NCI-H2107 treated with DMSO at 0.1 percent for 48 hours (cell line): ENCODE measurements at regions not wholly inside any gene's neighbourhood (a gene's known extent, or its start where the extent isn't known, plus 50 kb on each side); places are given as distances from the start of the nearest gene placed in this dataset.

Experiments used
- DNase-seq: peaks from one replicate; lab custom pipeline; 2025; ENCODE audit not compliant: unreplicated experiment; lab: John Stamatoyannopoulos, UW

- DNase-seq: no peak
Measured at GRCh38 chr10:58932577-58933314, 243.7 kb upstream of the PHYHIPL start.

- no peak for DNase-seq
Measured at GRCh38 chr10:58936364-58936763, 240.1 kb upstream of the PHYHIPL start.

GRCh38 chr10:58937423-58937822 lies 239.0 kb upstream of the PHYHIPL start:
- DNase-seq: no peak

GRCh38 chr10:58942724-58943123 lies 233.7 kb upstream of the PHYHIPL start:
- DNase-seq: no peak

- no peak for DNase-seq
Measured at GRCh38 chr10:58943256-58943890, 233.1 kb upstream of the PHYHIPL start.

GRCh38 chr10:58943960-58944359 lies 232.5 kb upstream of the PHYHIPL start:
- DNase-seq: no peak

GRCh38 chr10:58948303-58948702 lies 228.1 kb upstream of the PHYHIPL start:
- DNase-seq: no peak

- no peak for DNase-seq
Measured at GRCh38 chr10:58950618-58951017, 225.8 kb upstream of the PHYHIPL start.

GRCh38 chr10:58951087-58951486 lies 225.4 kb upstream of the PHYHIPL start:
- DNase-seq: no peak

- no peak for DNase-seq
Measured at GRCh38 chr10:58951746-58952145, 224.7 kb upstream of the PHYHIPL start.

- DNase-seq: no peak
Measured at GRCh38 chr10:58952162-58952601, 224.3 kb upstream of the PHYHIPL start.

GRCh38 chr10:58952747-58953466 lies 223.5 kb upstream of the PHYHIPL start:
- no peak for DNase-seq

GRCh38 chr10:58954178-58954577 lies 222.3 kb upstream of the PHYHIPL start:
- no peak for DNase-seq

GRCh38 chr10:58955615-58956014 lies 220.8 kb upstream of the PHYHIPL start:
- DNase-seq: peak; percentile 21

GRCh38 chr10:58956926-58957325 lies 219.5 kb upstream of the PHYHIPL start:
- DNase-seq: no peak

GRCh38 chr10:58957517-58957916 lies 218.9 kb upstream of the PHYHIPL start:
- no peak for DNase-seq

- no peak for DNase-seq
Measured at GRCh38 chr10:58963101-58963534, 213.3 kb upstream of the PHYHIPL start.

GRCh38 chr10:58963723-58964124 lies 212.7 kb upstream of the PHYHIPL start:
- no peak for DNase-seq

- no peak for DNase-seq
Measured at GRCh38 chr10:58965855-58966254, 210.6 kb upstream of the PHYHIPL start.

- peak; percentile 32 for DNase-seq
Measured at GRCh38 chr10:58967551-58968388, 208.7 kb upstream of the PHYHIPL start.

- DNase-seq: no peak
Measured at GRCh38 chr10:58968389-58968755, 208.1 kb upstream of the PHYHIPL start.
